ENCODE measurements at regions not wholly inside any gene's neighbourhood (a gene's known extent, or its start where the extent isn't known, plus 50 kb on each side); places are given as distances from the start of the nearest gene placed in this dataset.
A peak's percentile ranks its signal among the peaks of the same experiment; 100 is the strongest.

- no peak for TF ChIP-seq CTCF (IDR thresholded peaks at IDR 0.05)
- H3K9me3 ChIP-seq: no peaks in the 10 kb centered on the region
- H3K36me3 ChIP-seq: no peaks in the 10 kb centered on the region
- H3K4me1 ChIP-seq: no peaks in the 10 kb centered on the region
- H3K27me3 ChIP-seq: peaks cover 0 to 20% of the 10 kb centered on the region in 2 donors
- no peak overlapping the region for H3K4me3 ChIP-seq
- intact Hi-C loops (cut with DNase I): no loop called here
- ATAC-seq (no peak), DNase-seq (peak in 1 of 4 donors; percentile 17)
- no peak overlapping the region for H3K27ac ChIP-seq
Observed at GRCh38 chr18:78902795-78903435, 76.7 kb upstream of the SALL3 start.

GRCh38 chr18:78903436-78904178 lies 76.0 kb upstream of the SALL3 start:
- intact Hi-C loops (cut with DNase I): no loop called here
- H3K4me1 ChIP-seq: no peaks in the 10 kb centered on the region

GRCh38 chr18:78904179-78904531 lies 75.5 kb upstream of the SALL3 start:
- ATAC-seq (no peak), DNase-seq (peak in 1 of 4 donors; percentile 48)
- H3K27me3 ChIP-seq: peaks cover 0 to 20% of the 10 kb centered on the region in 2 donors
- TF ChIP-seq CTCF (IDR thresholded peaks at IDR 0.05): no peak
- no peaks in the 10 kb centered on the region for H3K4me1 ChIP-seq
- H3K36me3 ChIP-seq: no peaks in the 10 kb centered on the region
- H3K9me3 ChIP-seq: no peaks in the 10 kb centered on the region
- H3K4me3 ChIP-seq: no peak overlapping the region
- intact Hi-C loops (cut with DNase I): no loop called here
- H3K27ac ChIP-seq: no peak overlapping the region

More at GRCh38 chr18:78903436-78904178, 76.0 kb upstream of the SALL3 start:
- Histone ChIP-seq H3K36me3 (no peaks in the 10 kb centered on the region), H3K27me3 (peaks cover 0 to 20% of the 10 kb centered on the region in 2 donors), H3K4me3 (no peak overlapping the region), H3K27ac (no peak overlapping the region), H3K9me3 (no peaks in the 10 kb centered on the region)
- DNase-seq (peak in 1 of 4 donors; percentile 45), ATAC-seq (no peak)
- TF ChIP-seq CTCF (IDR thresholded peaks at IDR 0.05): no peak

GRCh38 chr18:78905334-78905733 lies 74.3 kb upstream of the SALL3 start:
- ATAC-seq (no peak), DNase-seq (peak in 1 of 4 donors; percentile 35)
- no peak for TF ChIP-seq CTCF (IDR thresholded peaks at IDR 0.05)
- H3K9me3 ChIP-seq: no peaks in the 10 kb centered on the region
- no peaks in the 10 kb centered on the region for H3K36me3 ChIP-seq
- H3K4me3 ChIP-seq: no peak overlapping the region
- intact Hi-C loops (cut with DNase I): no loop called here
- peaks cover 0 to 20% of the 10 kb centered on the region in 2 donors for H3K27me3 ChIP-seq
- H3K4me1 ChIP-seq: no peaks in the 10 kb centered on the region
- no peak overlapping the region for H3K27ac ChIP-seq

- Histone ChIP-seq H3K4me1 (no peaks in the 10 kb centered on the region), H3K36me3 (no peaks in the 10 kb centered on the region), H3K9me3 (no peaks in the 10 kb centered on the region), H3K27ac (no peak overlapping the region), H3K4me3 (no peak overlapping the region), H3K27me3 (peaks cover 0 to 20% of the 10 kb centered on the region in 2 donors)
- peak in 1 of 4 donors; percentile 62 for DNase-seq
- intact Hi-C loops (cut with DNase I): no loop called here
- no peak for TF ChIP-seq CTCF (IDR thresholded peaks at IDR 0.05)
- ATAC-seq: no peak
Observed at GRCh38 chr18:78906066-78906465, 73.6 kb upstream of the SALL3 start.

All from left lung (tissue), 4 donors.